A549 (cell line): ENCODE measurements at regions not wholly inside any gene's neighbourhood (a gene's known extent, or its start where the extent isn't known, plus 50 kb on each side); places are given as distances from the start of the nearest gene placed in this dataset.
A peak's percentile ranks its signal among the peaks of the same experiment; 100 is the strongest.

Experiments used
- ATAC-seq, 2 experiments: fragments of 200-7000 bp in 1 of 2; fragments of >200 bp in 1 of 2; cut with Nextera tagmentation in 1 of 2; cut with Tn5 transposase in 1 of 2; 3 replicates each; pipeline versions ENCODE4 v1.8.0 to v1.9.1; 2018 to 2020; ENCODE audit warnings: mild to moderate bottlenecking in 1 of 2, moderate library complexity in 1 of 2
- CTCF ChIA-PET: fragments of 300-600 bp; sonication (Branson Sonifier 250); formaldehyde crosslinking; extraction: SDS; loops from one replicate; lab custom pipeline; 2021; ENCODE audit warnings: antibody characterized with exemption, inconsistent platforms; lab: Yijun Ruan, JAX
- POLR2A ChIA-PET: fragments of 350-600 bp; formaldehyde crosslinking; extraction: SDS; loops from one replicate; lab custom pipeline; 2021; ENCODE audit warnings: antibody characterized with exemption, inconsistent platforms; lab: Yijun Ruan, JAX
- DNase-seq, 2 experiments: peaks; one replicate each; pipeline versions ENCODE4 v3.0.0 to v3.0.0-alpha.2; 2011 to 2016; ENCODE audit warnings: low read depth in 1 of 2, low spot score in 1 of 2
- FAIRE-seq: peaks from 2 replicates; lab custom pipeline; 2011; peaks lifted over from hg19 to GRCh38; lab: Jason Lieb, UNC
- H3K27ac ChIP-seq, 2 experiments: fragments of >200 bp; sonication (Bioruptor Twin); formaldehyde crosslinking; 3 replicates each; pipeline ENCODE4 v1.5.1; 2016 to 2017
- H3K4me1 ChIP-seq: fragments of >200 bp; sonication (Bioruptor Twin); formaldehyde crosslinking; 3 replicates; pipeline ENCODE4 v1.6.1; 2016
- H3K4me2 ChIP-seq: fragments of >200 bp; sonication (Bioruptor Twin); formaldehyde crosslinking; 3 replicates; pipeline ENCODE4 v1.6.1; 2016
- H3K4me3 ChIP-seq: fragments of >200 bp; sonication (Bioruptor Twin); formaldehyde crosslinking; 3 replicates; pipeline ENCODE4 v1.5.1; 2016
- H3K9me3 ChIP-seq: fragments of >200 bp; sonication (Bioruptor Twin); formaldehyde crosslinking; 3 replicates; pipeline ENCODE4 v1.6.1; 2016
- BHLHE40 ChIP-seq: IDR thresholded peaks from 2 replicates; pipeline ENCODE4 v1.6.1; 2012; ENCODE audit warnings: low read depth, low read length, inconsistent platforms
- CBX8 ChIP-seq: fragments of 200-600 bp; sonication (generic); IDR thresholded peaks from 2 replicates; pipeline ENCODE4 v1.6.1; 2016
- CEBPB ChIP-seq, 2 experiments: fragments of >200 bp in 1 of 2; sonication (Bioruptor Twin) in 1 of 2; formaldehyde crosslinking in 1 of 2; IDR thresholded peaks; 2 replicates each; pipeline ENCODE4 v1.6.1; 2012 to 2016
- CTCF ChIP-seq: fragments of >200 bp; sonication (Bioruptor Twin); formaldehyde crosslinking; IDR thresholded peaks from 3 replicates; pipeline ENCODE4 v1.5.1; 2016
- ELK1 ChIP-seq: fragments of 150-350 bp; IDR thresholded peaks from 2 replicates; pipeline ENCODE4 v1.6.1; 2014; ENCODE audit warnings: low read depth, mild to moderate bottlenecking, low read length
- FOSB ChIP-seq: fragments of 250-450 bp; sonication (Bioruptor Pico); IDR thresholded peaks from 2 replicates; pipeline ENCODE4 v1.5.0; 2020; ENCODE audit warnings: mild to moderate bottlenecking, moderate library complexity
- FOXS1 ChIP-seq: fragments of 250-450 bp; sonication (Bioruptor Pico); IDR thresholded peaks from 2 replicates; pipeline ENCODE4 v1.5.0; 2020; ENCODE audit warnings: mild to moderate bottlenecking, moderate library complexity
- GATA3 ChIP-seq: IDR thresholded peaks from 2 replicates; pipeline ENCODE4 v1.6.1; 2012; ENCODE audit warnings: borderline replicate concordance
- HDAC2 ChIP-seq: fragments of 200-600 bp; sonication (generic); IDR thresholded peaks from 2 replicates; pipeline ENCODE4 v1.6.1; 2016
- HEYL ChIP-seq: fragments of 250-450 bp; sonication (Bioruptor Pico); IDR thresholded peaks from 2 replicates; pipeline ENCODE4 v1.8.0; 2021; ENCODE audit warnings: mild to moderate bottlenecking, moderate library complexity
- HOXA7 ChIP-seq: fragments of 250-450 bp; sonication (Bioruptor Pico); IDR thresholded peaks from 2 replicates; pipeline ENCODE4 v1.5.0; 2020; ENCODE audit warnings: mild to moderate bottlenecking, moderate library complexity
- HOXB13 ChIP-seq: fragments of 250-450 bp; sonication (Bioruptor Pico); IDR thresholded peaks from 2 replicates; pipeline ENCODE4 v1.5.0; 2020; ENCODE audit warnings: low read depth, mild to moderate bottlenecking, moderate library complexity
- JUN ChIP-seq, 2 experiments: fragments of >200 bp; sonication (Bioruptor Twin); formaldehyde crosslinking; IDR thresholded peaks; 2 replicates in 1 of 2; 3 replicates in 1 of 2; pipeline ENCODE4 v1.6.1; 2016 to 2017
- JUNB ChIP-seq: fragments of >200 bp; sonication (Bioruptor Twin); formaldehyde crosslinking; IDR thresholded peaks from 2 replicates; pipeline ENCODE4 v1.6.1; 2016
- KDM1A ChIP-seq: fragments of 200-600 bp; sonication (generic); IDR thresholded peaks from 2 replicates; pipeline ENCODE4 v1.6.1; 2016; ENCODE audit warnings: low read depth, mild to moderate bottlenecking
- MAFK ChIP-seq: fragments of 450-650 bp; IDR thresholded peaks from 2 replicates; pipeline ENCODE4 v1.6.1; 2014; ENCODE audit not compliant: partially characterized antibody
- MYC ChIP-seq: IDR thresholded peaks from 2 replicates; pipeline ENCODE4 v1.6.1; 2012; ENCODE audit warnings: mild to moderate bottlenecking, inconsistent platforms, low read length, improper control_type of control experiment, borderline replicate concordance
- NR3C1 ChIP-seq: fragments of >200 bp; sonication (Bioruptor Twin); formaldehyde crosslinking; IDR thresholded peaks from 3 replicates; pipeline ENCODE4 v1.6.1; 2017
- PBX3 ChIP-seq: IDR thresholded peaks from 2 replicates; pipeline ENCODE4 v1.6.1; 2012
- PHF8 ChIP-seq: fragments of 200-600 bp; sonication (generic); IDR thresholded peaks from 2 replicates; pipeline ENCODE4 v1.6.1; 2016; ENCODE audit warnings: low read depth, mild to moderate bottlenecking, antibody characterized with exemption, moderate library complexity, borderline replicate concordance
- POLR2A ChIP-seq: IDR thresholded peaks from 2 replicates; pipeline ENCODE4 v1.6.1; 2012; ENCODE audit warnings: mild to moderate bottlenecking, low read length
- POLR2AphosphoS2 ChIP-seq: conservative IDR thresholded peaks from 2 replicates; pipeline ENCODE4 v1.6.1; 2012; ENCODE audit warnings: low read length, improper control_type of control experiment, inconsistent platforms
- RAD21 ChIP-seq, 2 experiments: fragments of >200 bp in 1 of 2; sonication (Bioruptor Twin) in 1 of 2; formaldehyde crosslinking in 1 of 2; IDR thresholded peaks in 1 of 2; conservative IDR thresholded peaks in 1 of 2; 2 replicates in 1 of 2; 3 replicates in 1 of 2; pipeline ENCODE4 v1.6.1; 2012 to 2018; ENCODE audit warnings: inconsistent platforms in 1 of 2
- SMC3 ChIP-seq: fragments of >200 bp; sonication (Bioruptor Twin); formaldehyde crosslinking; IDR thresholded peaks from 3 replicates; pipeline ENCODE4 v1.6.1; 2018; ENCODE audit warnings: inconsistent platforms
- TP53 ChIP-seq: fragments of 250-450 bp; sonication (Bioruptor Pico); IDR thresholded peaks from 2 replicates; pipeline ENCODE4 v1.5.0; 2021; ENCODE audit warnings: mild to moderate bottlenecking, moderate library complexity
- ZC3H11A ChIP-seq: fragments of 450-650 bp; IDR thresholded peaks from 2 replicates; pipeline ENCODE4 v1.6.1; 2014; ENCODE audit warnings: antibody characterized with exemption, mild to moderate bottlenecking
- ZFP36 ChIP-seq: fragments of 450-650 bp; IDR thresholded peaks from 2 replicates; pipeline ENCODE4 v1.6.1; 2014; ENCODE audit warnings: borderline replicate concordance; ENCODE audit not compliant: partially characterized antibody
- ZNF302 ChIP-seq: fragments of 250-450 bp; sonication (Bioruptor Pico); IDR thresholded peaks from 2 replicates; pipeline ENCODE4 v1.9.0; 2021; ENCODE audit warnings: inconsistent platforms, mild to moderate bottlenecking, moderate library complexity
- WGBS: methylation state at CpG from one replicate; pipeline ENCODE4 v1.1.6; 2017; ENCODE audit errors: missing lambda C conversion rate; 5-methylcytosine and 5-hydroxymethylcytosine counted together

- H3K9me3 ChIP-seq: no peaks in the 10 kb centered on the region
- ChIA-PET CTCF (no interaction called here), POLR2A (no interaction called here)
- DNase-seq (no peak), ATAC-seq (no peak), FAIRE-seq (no peak)
- no peak overlapping the region for H3K4me3 ChIP-seq
- peaks cover 30% of the 10 kb centered on the region for H3K4me1 ChIP-seq
- no peak overlapping the region for H3K27ac ChIP-seq
- 79% methylated on average over 11 of the region's 11 CpGs for WGBS
- H3K4me2 ChIP-seq: no peak overlapping the region
- no peak for TF ChIP-seq HEYL (CRISPR knock-in tag)
- TF ChIP-seq ZFP36: no peak
- no peak for TF ChIP-seq MAFK
- TF ChIP-seq ZC3H11A: no peak
- no peak for TF ChIP-seq NR3C1
- TF ChIP-seq HDAC2: no peak
- TF ChIP-seq POLR2A: no peak
- no peak for TF ChIP-seq FOXS1 (CRISPR knock-in tag)
- TF ChIP-seq HOXA7 (CRISPR knock-in tag): no peak
- TF ChIP-seq KDM1A: no peak
- no peak for TF ChIP-seq POLR2AphosphoS2
- TF ChIP-seq ZNF302 (CRISPR knock-in tag): no peak
- no peak for TF ChIP-seq TP53 (CRISPR knock-in tag)
- no peak for TF ChIP-seq PBX3
- no peak for TF ChIP-seq RAD21 (conservative IDR thresholded peaks at IDR 0.05 in 1 of 2, IDR thresholded peaks at IDR 0.05 in 1 of 2)
- TF ChIP-seq CBX8: no peak
- no peak for TF ChIP-seq JUN (IDR thresholded peaks at IDR 0.05)
Observed at GRCh38 chr13:99659866-99660554, 158.7 kb downstream of the TM9SF2 start.

GRCh38 chr13:99659226-99659625 is 158.0 kb downstream of the TM9SF2 start:
- POLR2A ChIA-PET: no interaction called here
- CTCF ChIA-PET: interaction anchor here (1.4 to 2.2 kb wide), 3 partner anchors 248 to 855 kb away, joined by 3 to 9 read pairs (median 4); no protein-coding TSS in a partner anchor
- DNase-seq: no peak
- peaks cover 33% of the 10 kb centered on the region for H3K4me1 ChIP-seq
- no peaks in the 10 kb centered on the region for H3K9me3 ChIP-seq
- no peak overlapping the region for H3K4me3 ChIP-seq
- FAIRE-seq: no peak
- H3K27ac ChIP-seq: peak overlapping the region; percentile 93 to 98
- TF ChIP-seq MYC: no peak
- TF ChIP-seq RAD21 (conservative IDR thresholded peaks at IDR 0.05 in 1 of 2, IDR thresholded peaks at IDR 0.05 in 1 of 2): no peak
- no peak for TF ChIP-seq BHLHE40
- TF ChIP-seq FOSB (CRISPR knock-in tag): no peak
- no peak for TF ChIP-seq CBX8
- no peak for TF ChIP-seq PHF8
- TF ChIP-seq HEYL (CRISPR knock-in tag): no peak
- no peak for TF ChIP-seq GATA3
- 81% methylated on average over 3 of the region's 3 CpGs for WGBS
- no peak for ATAC-seq
- H3K4me2 ChIP-seq: peak overlapping the region; percentile 93

- peak; percentile 55 to 72 for ATAC-seq
- H3K4me2 ChIP-seq: peak overlapping the region; percentile 93
- WGBS: under 1% methylated on average over 18 of the region's 26 CpGs
- H3K27ac ChIP-seq: peak overlapping the region; percentile 93 to 98
- DNase-seq: peak; percentile 21 to 64
- CTCF ChIA-PET: interaction anchor here (0.7 to 2.5 kb wide), 14 partner anchors 10 to 884 kb away, joined by 3 to 9 read pairs (median 4); no protein-coding TSS in a partner anchor
- TF ChIP-seq POLR2A (peak; percentile 30), CTCF (peak; percentile 44), CEBPB (IDR thresholded peaks at IDR 0.05) (peak in 1 of 2 experiments; percentile 16; a peak in 1 of 4 replicates), JUNB (no peak), RAD21 (conservative IDR thresholded peaks at IDR 0.05 in 1 of 2, IDR thresholded peaks at IDR 0.05 in 1 of 2) (peak; percentile 62 to 72), PHF8 (peak; percentile 57; the same call in 1 of the 2 replicates), ELK1 (no peak), MYC (no peak), HOXB13 (CRISPR knock-in tag) (no peak), SMC3 (peak; percentile 43; the same call in 1 of the 3 replicates)
- TF ChIP-seq, all 56 proteins: peak for 6
- Histone ChIP-seq H3K4me1 (peaks cover 33% of the 10 kb centered on the region), H3K9me3 (no peaks in the 10 kb centered on the region), H3K4me3 (peak overlapping the region; percentile 46)
- POLR2A ChIA-PET: interaction anchor here (0.5 to 1.7 kb wide), 6 partner anchors 54 to 1017 kb away, joined by 3 to 8 read pairs (median 4); partner anchors contain the start of genes PCCA, TMTC4, ZIC2 and ZIC5
- no peak for FAIRE-seq
Observed at GRCh38 chr13:99658261-99658991, 157.2 kb downstream of the TM9SF2 start.
